Colonic mucosa (tissue), 4 donors: ENCODE measurements at regions not wholly inside any gene's neighbourhood (a gene's known extent, or its start where the extent isn't known, plus 50 kb on each side); places are given as distances from the start of the nearest gene placed in this dataset.

ENCODE experiments used
- DNase-seq: peaks from one replicate; pipeline ENCODE4 v3.0.0-alpha.2; 2020
- H3K27ac ChIP-seq: fragments of 200-600 bp; one replicate; pipeline ENCODE4 v1.8.0; 2021
- H3K27me3 ChIP-seq: fragments of 200-600 bp; one replicate; pipeline ENCODE4 v1.8.0; 2021
- H3K36me3 ChIP-seq: fragments of 200-600 bp; one replicate; pipeline ENCODE4 v1.8.0; 2021
- H3K4me1 ChIP-seq: fragments of 200-600 bp; one replicate; pipeline ENCODE4 v1.8.0; 2021; ENCODE audit warnings: mild to moderate bottlenecking
- H3K4me3 ChIP-seq: fragments of 200-600 bp; one replicate; pipeline ENCODE4 v1.8.0; 2021
- H3K9ac ChIP-seq, 2 donors: one replicate each; pipeline ENCODE4 v1.7.0; 2013; ENCODE audit warnings: control low read depth in 2 of 2, low read depth in 2 of 2, low read length in 2 of 2
- H3K9me3 ChIP-seq: fragments of 200-600 bp; one replicate; pipeline ENCODE4 v1.8.0; 2021
- intact Hi-C: fragments of 100-400 bp; cut with DNase I; formaldehyde crosslinking; loops from one replicate; pipeline ENCODE4 v1.14.1; 2022
- TF ChIP-seq, protein P1 (sequence below): fragments of 200-600 bp; IDR thresholded peaks from one replicate; pipeline ENCODE4 v1.8.0; 2022; ENCODE audit warnings: antibody characterized with exemption, mild to moderate bottlenecking
- donor health status: healthy.
- donor health status: DM: no; HTN: no; CAD: no.
- donor health status: DM: no; HTN: no; CAD: no.

DNA sequence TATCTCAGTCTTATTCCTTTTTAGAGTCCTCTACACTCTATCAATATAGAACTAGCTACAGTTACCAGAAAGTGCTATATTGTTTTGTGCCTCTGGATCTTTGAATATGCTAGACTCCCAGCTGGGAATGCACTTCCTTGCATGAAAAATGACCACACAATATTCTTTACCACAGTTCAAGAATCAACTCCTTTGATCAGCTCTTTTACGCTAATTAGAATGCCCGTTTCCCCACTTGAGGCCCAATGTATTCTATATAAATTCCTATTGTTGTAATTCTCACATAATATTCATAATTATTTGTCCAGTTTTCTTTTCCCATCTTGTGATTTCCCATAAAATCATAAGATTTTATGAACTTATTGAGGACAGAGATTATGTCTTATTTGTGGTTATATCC is 142.2 kb downstream of the UBE2E3 start:
- H3K27ac ChIP-seq, result no peak overlapping the region
- H3K4me3 ChIP-seq, result no peak overlapping the region
- no peak for DNase-seq
- H3K27me3 ChIP-seq, result no peaks in the 10 kb centered on the region
- no peak overlapping the region for H3K9ac ChIP-seq
- H3K36me3 ChIP-seq, result no peaks in the 10 kb centered on the region
- TF ChIP-seq, protein P1, sequence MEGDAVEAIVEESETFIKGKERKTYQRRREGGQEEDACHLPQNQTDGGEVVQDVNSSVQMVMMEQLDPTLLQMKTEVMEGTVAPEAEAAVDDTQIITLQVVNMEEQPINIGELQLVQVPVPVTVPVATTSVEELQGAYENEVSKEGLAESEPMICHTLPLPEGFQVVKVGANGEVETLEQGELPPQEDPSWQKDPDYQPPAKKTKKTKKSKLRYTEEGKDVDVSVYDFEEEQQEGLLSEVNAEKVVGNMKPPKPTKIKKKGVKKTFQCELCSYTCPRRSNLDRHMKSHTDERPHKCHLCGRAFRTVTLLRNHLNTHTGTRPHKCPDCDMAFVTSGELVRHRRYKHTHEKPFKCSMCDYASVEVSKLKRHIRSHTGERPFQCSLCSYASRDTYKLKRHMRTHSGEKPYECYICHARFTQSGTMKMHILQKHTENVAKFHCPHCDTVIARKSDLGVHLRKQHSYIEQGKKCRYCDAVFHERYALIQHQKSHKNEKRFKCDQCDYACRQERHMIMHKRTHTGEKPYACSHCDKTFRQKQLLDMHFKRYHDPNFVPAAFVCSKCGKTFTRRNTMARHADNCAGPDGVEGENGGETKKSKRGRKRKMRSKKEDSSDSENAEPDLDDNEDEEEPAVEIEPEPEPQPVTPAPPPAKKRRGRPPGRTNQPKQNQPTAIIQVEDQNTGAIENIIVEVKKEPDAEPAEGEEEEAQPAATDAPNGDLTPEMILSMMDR, result no peak
- no peaks in the 10 kb centered on the region for H3K9me3 ChIP-seq
- intact Hi-C loops, result no loop called here
- H3K4me1 ChIP-seq, result no peaks in the 10 kb centered on the region

- Histone ChIP-seq H3K36me3 (no peaks in the 10 kb centered on the region), H3K27ac (no peak overlapping the region), H3K9ac (no peak overlapping the region), H3K4me1 (no peaks in the 10 kb centered on the region), H3K4me3 (no peak overlapping the region), H3K27me3 (no peaks in the 10 kb centered on the region), H3K9me3 (no peaks in the 10 kb centered on the region)
- no peak for DNase-seq
- TF ChIP-seq, protein P1, result no peak
- intact Hi-C loops, result no loop called here
Observed at GRCh38 chr2:181123798-181124231, 143.4 kb downstream of the UBE2E3 start.

GRCh38 chr2:181124497-181124896 is 144.1 kb downstream of the UBE2E3 start:
- no peaks in the 10 kb centered on the region for H3K27me3 ChIP-seq
- intact Hi-C loops, result no loop called here
- no peak for DNase-seq
- H3K4me3 ChIP-seq, result no peak overlapping the region
- H3K4me1 ChIP-seq, result no peaks in the 10 kb centered on the region
- TF ChIP-seq, protein P1, result no peak
- no peaks in the 10 kb centered on the region for H3K9me3 ChIP-seq
- H3K9ac ChIP-seq, result no peak overlapping the region
- no peak overlapping the region for H3K27ac ChIP-seq
- H3K36me3 ChIP-seq, result no peaks in the 10 kb centered on the region

- Histone ChIP-seq H3K9me3 (no peaks in the 10 kb centered on the region), H3K36me3 (no peaks in the 10 kb centered on the region), H3K27me3 (no peaks in the 10 kb centered on the region), H3K27ac (peak overlapping the region; percentile 9), H3K4me3 (no peak overlapping the region), H3K4me1 (no peaks in the 10 kb centered on the region), H3K9ac (no peak overlapping the region)
- no peak for DNase-seq
- TF ChIP-seq, protein P1, result no peak
- intact Hi-C loops, result no loop called here
Observed at GRCh38 chr2:181125359-181125758, 145.0 kb downstream of the UBE2E3 start.

DNA sequence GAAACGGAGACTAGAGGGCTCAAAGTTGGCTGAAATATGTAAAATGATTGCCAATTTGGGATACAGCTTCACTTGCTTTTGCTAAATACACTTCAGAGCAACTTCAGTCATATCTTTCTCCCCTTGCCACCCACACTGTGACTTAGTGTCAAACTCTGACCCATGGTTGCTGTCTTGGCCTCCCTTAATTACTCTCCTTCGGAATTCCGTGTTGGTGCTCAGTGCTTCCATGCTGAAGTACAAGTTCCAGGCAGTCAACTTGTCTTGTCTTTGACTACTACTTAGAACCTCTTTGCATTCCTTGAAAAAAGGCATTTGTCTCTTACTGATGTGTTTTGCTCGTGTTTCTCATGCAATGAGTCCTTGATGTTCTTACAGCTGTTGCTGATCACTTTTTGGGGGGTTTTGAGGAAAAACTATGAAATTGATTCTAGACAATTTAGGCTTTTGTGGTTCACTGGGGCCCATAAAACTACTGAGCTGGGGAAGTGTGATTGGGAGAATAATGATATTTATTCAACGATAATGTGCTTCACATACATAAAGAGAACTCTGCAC is 146.0 kb downstream of the UBE2E3 start:
- no peaks in the 10 kb centered on the region for H3K36me3 ChIP-seq
- intact Hi-C loops, result no loop called here
- TF ChIP-seq, protein P1, result no peak
- no peaks in the 10 kb centered on the region for H3K27me3 ChIP-seq
- no peak overlapping the region for H3K27ac ChIP-seq
- no peak overlapping the region for H3K9ac ChIP-seq
- no peak overlapping the region for H3K4me3 ChIP-seq
- H3K4me1 ChIP-seq, result no peaks in the 10 kb centered on the region
- no peaks in the 10 kb centered on the region for H3K9me3 ChIP-seq
- DNase-seq, result no peak
